HEK293T (cell line): ENCODE measurements at regions not wholly inside any gene's neighbourhood (a gene's known extent, or its start where the extent isn't known, plus 50 kb on each side); places are given as distances from the start of the nearest gene placed in this dataset.

ENCODE experiments used
- BHLHE40 ChIP-seq: fragments of 450-650 bp; IDR thresholded peaks from 2 replicates; pipeline ENCODE4 v1.6.1; 2016; ENCODE audit warnings: mild to moderate bottlenecking, moderate library complexity, borderline replicate concordance
- ELF4 ChIP-seq: fragments of 450-650 bp; IDR thresholded peaks from 2 replicates; pipeline ENCODE4 v1.6.1; 2017; ENCODE audit warnings: antibody characterized with exemption
- FOXK2 ChIP-seq: fragments of 450-650 bp; IDR thresholded peaks from 2 replicates; pipeline ENCODE4 v1.6.1; 2016; ENCODE audit warnings: mild to moderate bottlenecking
- FOXM1 ChIP-seq: fragments of 450-650 bp; IDR thresholded peaks from 2 replicates; pipeline ENCODE4 v1.6.1; 2017; ENCODE audit warnings: mild to moderate bottlenecking, borderline replicate concordance
- HDGF ChIP-seq: fragments of 450-650 bp; IDR thresholded peaks from 2 replicates; pipeline ENCODE4 v1.6.1; 2017; ENCODE audit warnings: antibody characterized with exemption, borderline replicate concordance
- SP1 ChIP-seq: fragments of 450-650 bp; IDR thresholded peaks from 2 replicates; pipeline ENCODE4 v1.6.1; 2017
- SUZ12 ChIP-seq: fragments of 450-650 bp; IDR thresholded peaks from 2 replicates; pipeline ENCODE4 v1.6.1; 2016; ENCODE audit warnings: mild to moderate bottlenecking
- TARDBP ChIP-seq: fragments of 450-650 bp; IDR thresholded peaks from 2 replicates; pipeline ENCODE4 v1.6.1; 2016
- ZNF384 ChIP-seq: fragments of 450-650 bp; IDR thresholded peaks from 2 replicates; pipeline ENCODE4 v1.6.1; 2016

GRCh38 chr1:196001188-196001587, 607.1 kb downstream of the KCNT2 start:
- TF ChIP-seq HDGF: no peak
- TF ChIP-seq ZNF384: no peak
- no peak for TF ChIP-seq ELF4
- TF ChIP-seq SUZ12: no peak
- no peak for TF ChIP-seq TARDBP
- TF ChIP-seq FOXM1: no peak
- TF ChIP-seq FOXK2: no peak
- no peak for TF ChIP-seq BHLHE40
- no peak for TF ChIP-seq SP1
